NCI-H2107 treated with DMSO at 0.1 percent for 48 hours (cell line): ENCODE measurements at regions not wholly inside any gene's neighbourhood (a gene's known extent, or its start where the extent isn't known, plus 50 kb on each side); places are given as distances from the start of the nearest gene placed in this dataset.

Experiments used
- DNase-seq: peaks from one replicate; lab custom pipeline; 2025; ENCODE audit not compliant: unreplicated experiment; lab: John Stamatoyannopoulos, UW

GRCh38 chr18:61729322-61729721 is 163.5 kb downstream of the RNF152 start:
- no peak for DNase-seq

- DNase-seq = no peak
These were observed 165.3 kb downstream of the RNF152 start for GRCh38 chr18:61727241-61728193.

GRCh38 chr18:61724532-61724931 is 168.3 kb downstream of the RNF152 start:
- no peak for DNase-seq

DNA sequence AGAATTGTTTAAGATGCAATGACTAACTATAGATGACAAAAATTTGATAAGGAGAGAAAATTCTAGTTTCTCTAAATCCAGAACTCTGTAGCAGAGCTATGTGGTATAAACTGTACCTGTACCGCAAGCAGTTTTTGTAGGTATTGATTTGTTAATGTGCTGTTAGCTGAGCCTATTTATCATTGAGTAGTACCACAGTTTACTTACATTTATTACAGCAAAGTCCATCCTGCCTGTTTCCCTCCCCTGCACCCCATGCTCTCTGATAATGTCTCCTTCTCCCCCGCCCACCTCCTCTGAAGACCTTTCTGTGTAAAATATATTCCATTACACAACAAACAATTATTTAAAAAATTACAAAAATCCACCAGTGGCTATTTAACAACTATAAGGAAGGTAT is 170.6 kb downstream of the RNF152 start:
- no peak for DNase-seq

- no peak for DNase-seq
These were observed 172.3 kb downstream of the RNF152 start for GRCh38 chr18:61720496-61720895.

DNA sequence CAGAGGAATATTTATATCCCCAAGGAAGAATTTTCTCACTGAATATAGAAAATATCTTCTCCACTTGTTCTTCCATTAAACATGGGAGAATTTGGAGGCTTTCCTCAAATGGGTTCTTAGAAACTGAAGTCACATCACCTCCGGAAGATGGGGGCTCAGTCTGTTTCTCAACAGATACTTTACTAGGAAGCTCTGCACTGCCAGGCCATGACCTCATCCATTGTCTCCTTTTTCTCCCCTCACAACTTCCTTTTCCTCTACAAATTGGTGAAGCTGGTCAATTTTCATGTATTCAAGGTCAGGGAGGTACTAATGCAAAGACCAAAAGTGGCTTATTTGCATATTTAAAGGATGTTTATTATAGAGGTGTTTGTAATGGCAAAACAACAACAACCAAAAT is 173.1 kb downstream of the RNF152 start:
- no peak for DNase-seq

GRCh38 chr18:61718944-61719343 is 173.9 kb downstream of the RNF152 start:
- DNase-seq = no peak

DNA sequence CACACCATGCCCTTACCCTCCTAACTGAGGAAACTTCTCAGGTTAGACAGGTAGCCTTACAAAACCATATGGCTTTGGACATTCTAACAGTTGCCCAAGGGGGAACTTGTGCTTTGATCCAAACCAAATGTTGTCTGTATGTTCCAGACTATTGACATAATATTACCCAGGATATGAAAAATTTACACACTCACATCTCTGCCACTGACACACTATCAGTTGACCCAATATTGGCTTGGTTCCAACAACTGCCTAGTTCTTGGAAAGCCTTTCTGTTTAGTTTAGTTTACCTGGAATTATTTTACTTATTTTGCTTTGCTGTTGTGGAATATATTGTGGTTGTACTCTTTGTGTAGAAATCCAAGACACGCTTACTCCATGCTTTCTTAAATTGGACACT is 178.4 kb downstream of the RNF152 start:
- DNase-seq = no peak

- no peak for DNase-seq
These were observed 179.3 kb downstream of the RNF152 start for GRCh38 chr18:61713502-61713901.

GRCh38 chr18:61710082-61710620 is 182.7 kb downstream of the RNF152 start:
- no peak for DNase-seq

- DNase-seq = no peak
These were observed 186.4 kb downstream of the RNF152 start for GRCh38 chr18:61706276-61706915.

GRCh38 chr18:61703508-61703907 is 189.3 kb downstream of the RNF152 start:
- no peak for DNase-seq

DNA sequence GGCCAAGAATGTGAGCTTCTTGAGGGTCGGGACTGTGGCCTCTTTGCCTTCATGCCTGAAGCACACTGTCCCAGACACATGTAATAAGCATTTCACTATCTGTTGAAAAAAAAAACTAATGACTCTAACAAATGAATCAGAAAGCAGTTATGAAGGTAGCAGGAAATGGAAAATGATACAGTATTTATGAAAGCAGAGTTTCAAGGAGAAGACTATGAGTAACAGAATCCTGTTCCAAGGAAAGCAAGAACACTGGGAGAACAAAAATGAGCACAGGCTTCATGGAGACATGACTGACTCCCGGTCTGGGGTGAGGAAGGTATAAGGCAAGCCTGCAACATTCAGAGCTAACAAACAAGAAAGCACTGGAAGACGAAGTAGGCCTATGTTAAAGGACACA is 190.8 kb downstream of the RNF152 start:
- DNase-seq = no peak

- no peak for DNase-seq
These were observed 193.3 kb downstream of the RNF152 start for GRCh38 chr18:61699397-61700110.

- no peak for DNase-seq
These were observed 195.4 kb downstream of the RNF152 start for GRCh38 chr18:61697306-61697909.

DNA sequence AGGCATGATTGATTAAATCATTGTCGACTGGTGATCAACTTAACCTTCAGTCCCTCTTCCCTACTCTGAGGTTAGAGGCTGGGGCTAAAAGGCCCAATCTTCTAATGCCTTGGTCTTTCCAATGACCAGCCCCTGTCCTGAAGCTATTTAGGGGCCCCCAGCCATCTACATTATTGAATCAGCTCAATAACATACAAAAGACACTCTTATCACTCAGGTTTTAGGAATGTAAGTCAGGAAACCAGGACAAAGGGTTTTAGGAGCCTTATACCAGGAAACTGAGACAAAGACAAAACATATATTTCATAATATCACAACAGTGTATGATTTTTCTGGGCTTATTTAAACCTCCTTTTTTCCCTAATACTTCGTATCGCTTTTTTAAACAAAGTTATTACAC is 198.6 kb downstream of the RNF152 start:
- no peak for DNase-seq

DNA sequence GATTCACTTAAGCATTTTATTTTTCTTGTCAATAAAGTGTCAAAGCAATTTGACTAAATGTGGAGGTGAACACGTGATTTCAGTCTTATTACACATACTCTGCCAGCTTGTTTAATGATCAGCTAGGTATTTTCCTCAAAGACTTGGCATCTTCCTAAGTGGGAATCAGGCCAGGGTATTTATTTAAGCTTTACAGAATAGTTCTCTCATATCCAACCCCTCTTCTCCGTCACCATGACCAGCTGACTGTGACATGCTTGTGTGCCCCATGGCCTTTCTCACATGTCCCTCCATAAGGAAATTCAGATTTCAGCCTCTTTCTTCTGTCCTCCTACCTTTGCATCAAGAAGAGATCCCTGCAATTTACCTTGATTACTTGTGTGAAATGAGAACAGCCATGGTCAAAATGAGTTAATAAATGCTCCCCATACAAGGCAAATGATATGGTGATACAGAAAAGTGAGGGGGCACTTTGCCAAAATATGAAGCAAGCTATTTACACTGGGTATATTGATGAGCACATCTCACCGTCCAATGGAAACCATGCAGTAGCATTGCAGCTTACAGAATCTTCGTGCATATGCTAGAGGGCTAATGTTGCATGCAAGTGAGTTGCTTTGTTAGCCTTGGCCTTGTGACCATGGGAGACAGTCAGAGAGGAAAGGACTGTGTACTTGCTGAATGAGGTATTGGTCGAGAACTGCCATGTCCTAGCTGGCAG is 202.2 kb downstream of the RNF152 start:
- no peak for DNase-seq

GRCh38 chr18:61687317-61687716 is 205.5 kb downstream of the RNF152 start:
- no peak for DNase-seq

DNA sequence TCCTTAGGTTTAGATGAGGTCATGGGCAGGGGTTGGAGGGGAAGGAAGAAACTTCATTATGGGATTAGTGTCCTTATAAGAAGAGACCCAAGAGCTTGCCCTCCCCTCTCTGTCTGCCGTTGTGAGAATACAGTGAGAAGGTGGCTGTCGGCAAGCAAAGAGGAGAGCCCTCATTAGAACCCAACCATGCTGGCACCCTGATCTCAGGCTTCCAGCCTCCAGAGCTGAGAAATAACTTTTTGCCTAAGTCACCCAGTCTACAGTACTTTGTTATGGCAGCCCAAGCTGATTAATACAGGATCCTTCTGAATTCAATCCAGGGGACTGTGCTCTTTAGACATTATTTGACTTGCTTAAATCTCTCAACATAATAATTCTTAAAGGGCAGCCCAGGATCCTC is 209.0 kb downstream of the RNF152 start:
- no peak for DNase-seq

DNA sequence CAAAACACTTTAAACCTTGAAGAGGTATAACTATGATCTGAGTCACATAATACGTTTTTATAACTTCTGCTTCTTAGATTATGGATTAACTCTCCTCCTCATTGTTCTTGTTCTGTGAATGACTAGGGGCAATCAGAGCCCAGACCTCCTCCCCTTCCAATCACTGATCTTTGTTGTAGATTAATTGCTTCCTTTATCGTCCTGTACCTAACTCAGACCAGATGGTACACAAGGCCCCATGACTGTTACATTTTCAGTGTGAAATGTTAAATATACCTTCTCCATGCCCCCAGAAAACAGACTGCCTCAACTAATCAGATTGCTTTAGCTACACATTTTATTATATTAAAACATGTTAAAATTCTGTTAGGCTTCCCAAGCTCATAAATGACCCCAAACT is 211.7 kb downstream of the RNF152 start:
- no peak for DNase-seq
